H9 (cell line): ENCODE measurements at regions not wholly inside any gene's neighbourhood (a gene's known extent, or its start where the extent isn't known, plus 50 kb on each side); places are given as distances from the start of the nearest gene placed in this dataset.

Experiments used
- DNase-seq: peaks from one replicate; pipeline ENCODE4 v3.0.0-alpha.2; 2017
- H2AFZ ChIP-seq: one replicate; pipeline ENCODE4 v1.6.1; 2013; ENCODE audit warnings: mild to moderate bottlenecking, low read length, control low read depth, moderate library complexity
- H2AK5ac ChIP-seq: 2 replicates; pipeline ENCODE4 v1.6.1; 2013; ENCODE audit warnings: low read length, control low read depth, mixed read lengths; ENCODE audit not compliant: insufficient read length
- H2BK120ac ChIP-seq: one replicate; pipeline ENCODE4 v1.6.1; 2013; ENCODE audit warnings: low read depth, mild to moderate bottlenecking, low read length, control low read depth, inconsistent platforms; ENCODE audit not compliant: poor library complexity, severe bottlenecking
- H2BK12ac ChIP-seq: 2 replicates; pipeline ENCODE4 v1.6.1; 2013; ENCODE audit warnings: low read length, control low read depth, mixed read lengths, low read depth; ENCODE audit not compliant: insufficient read length
- H2BK15ac ChIP-seq: 2 replicates; pipeline ENCODE4 v1.6.1; 2013; ENCODE audit warnings: low read depth, low read length, control low read depth
- H2BK20ac ChIP-seq: one replicate; pipeline ENCODE4 v1.6.1; 2013; ENCODE audit warnings: low read depth, mild to moderate bottlenecking, low read length, control low read depth, inconsistent platforms; ENCODE audit not compliant: poor library complexity, severe bottlenecking
- H2BK5ac ChIP-seq: 2 replicates; pipeline ENCODE4 v1.6.1; 2013; ENCODE audit warnings: low read length, control low read depth, mixed read lengths; ENCODE audit not compliant: insufficient read length
- H3K14ac ChIP-seq: 2 replicates; pipeline ENCODE4 v1.6.1; 2013; ENCODE audit warnings: low read length, control low read depth; ENCODE audit not compliant: insufficient read depth
- H3K18ac ChIP-seq: 2 replicates; pipeline ENCODE4 v1.6.1; 2013; ENCODE audit warnings: low read depth, mild to moderate bottlenecking, mixed read lengths, low read length, control low read depth; ENCODE audit not compliant: insufficient read length
- H3K23ac ChIP-seq: 2 replicates; pipeline ENCODE4 v1.6.1; 2013; ENCODE audit warnings: low read length, control low read depth, mixed read lengths, low read depth; ENCODE audit not compliant: insufficient read length
- H3K23me2 ChIP-seq: 2 replicates; pipeline ENCODE4 v1.6.1; 2013; ENCODE audit warnings: low read depth, mild to moderate bottlenecking, mixed read lengths, low read length, control low read depth; ENCODE audit not compliant: insufficient read length, poor library complexity, severe bottlenecking
- H3K27ac ChIP-seq: 2 replicates; pipeline ENCODE4 v1.5.1; 2013; ENCODE audit warnings: low read length, control low read depth, mixed read lengths, low read depth; ENCODE audit not compliant: insufficient read length
- H3K27me3 ChIP-seq: 2 replicates; pipeline ENCODE4 v1.6.1; 2013; ENCODE audit warnings: low read length, control low read depth, inconsistent platforms; ENCODE audit not compliant: insufficient read depth
- H3K4ac ChIP-seq: 2 replicates; pipeline ENCODE4 v1.6.1; 2013; ENCODE audit warnings: low read depth, mild to moderate bottlenecking, control low read depth, inconsistent platforms, low read length, moderate library complexity
- H3K4me1 ChIP-seq: 2 replicates; pipeline ENCODE4 v1.6.1; 2013; ENCODE audit warnings: low read length, control low read depth, inconsistent platforms; ENCODE audit not compliant: insufficient read depth
- H3K4me2 ChIP-seq: 2 replicates; pipeline ENCODE4 v1.6.1; 2013; ENCODE audit warnings: low read length, control low read depth, mixed read lengths; ENCODE audit not compliant: insufficient read length, insufficient read depth
- H3K56ac ChIP-seq: 2 replicates; pipeline ENCODE4 v1.6.1; 2013; ENCODE audit warnings: low read depth, mild to moderate bottlenecking, mixed read lengths, low read length, control low read depth; ENCODE audit not compliant: insufficient read length
- H3K79me1 ChIP-seq: 2 replicates; pipeline ENCODE4 v1.6.1; 2013; ENCODE audit warnings: low read depth, mild to moderate bottlenecking, moderate library complexity, low read length, control low read depth, inconsistent platforms; ENCODE audit not compliant: insufficient read depth, poor library complexity, severe bottlenecking
- H3K79me2 ChIP-seq: 2 replicates; pipeline ENCODE4 v1.6.1; 2013; ENCODE audit warnings: low read length, control low read depth, inconsistent platforms; ENCODE audit not compliant: insufficient read depth
- H3K9ac ChIP-seq: 2 replicates; pipeline ENCODE4 v1.6.1; 2013; ENCODE audit warnings: low read length, control low read depth, mixed read lengths; ENCODE audit not compliant: insufficient read length; ENCODE audit errors: extremely low read depth
- H3K9me3 ChIP-seq: one replicate; pipeline ENCODE4 v1.6.1; 2013; ENCODE audit warnings: low read depth, low read length, inconsistent platforms; ENCODE audit not compliant: control insufficient read depth
- H3T11ph ChIP-seq: one replicate; pipeline ENCODE4 v1.6.1; 2013; ENCODE audit warnings: mild to moderate bottlenecking, low read length, control low read depth, inconsistent platforms
- H4K20me1 ChIP-seq: one replicate; pipeline ENCODE4 v1.6.1; 2013; ENCODE audit not compliant: control insufficient read depth, insufficient read length, insufficient read depth
- H4K5ac ChIP-seq: 2 replicates; pipeline ENCODE4 v1.6.1; 2013; ENCODE audit warnings: low read depth, mild to moderate bottlenecking, mixed read lengths, low read length, control low read depth; ENCODE audit not compliant: insufficient read length
- H4K8ac ChIP-seq: replicated peaks from 2 replicates; pipeline ENCODE4 v1.6.1; 2013; ENCODE audit warnings: low read length, control low read depth, mixed read lengths, low read depth; ENCODE audit not compliant: insufficient read length
- H4K91ac ChIP-seq: 2 replicates; pipeline ENCODE4 v1.6.1; 2013; ENCODE audit warnings: low read depth, mild to moderate bottlenecking, moderate library complexity, mixed read lengths, low read length, control low read depth; ENCODE audit not compliant: insufficient read length
- H3K27ac Mint-ChIP-seq, 3 experiments: 2 replicates in 2 of 3; 3 replicates in 1 of 3; pipeline ENCODE4 v1.8.0; 2020 to 2021; ENCODE audit warnings: mixed read lengths in 3 of 3, mild to moderate bottlenecking in 1 of 3, moderate library complexity in 1 of 3
- H3K27me3 Mint-ChIP-seq: 2 replicates; pipeline ENCODE4 v1.8.0; 2021; ENCODE audit warnings: low read depth, mild to moderate bottlenecking, moderate library complexity, mixed read lengths
- H3K36me3 Mint-ChIP-seq, 3 experiments: 2 replicates in 2 of 3; 3 replicates in 1 of 3; pipeline ENCODE4 v1.8.0; 2020 to 2021; ENCODE audit warnings: low read depth in 3 of 3, mixed read lengths in 3 of 3; ENCODE audit not compliant: insufficient read depth in 1 of 3
- H3K4me1 Mint-ChIP-seq, 2 experiments: 2 replicates each; pipeline ENCODE4 v1.8.0; 2020; ENCODE audit warnings: mixed read lengths in 2 of 2
- H3K4me3 Mint-ChIP-seq, 2 experiments: 2 replicates in 1 of 2; 3 replicates in 1 of 2; pipeline ENCODE4 v1.8.0; 2020 to 2021; ENCODE audit warnings: mild to moderate bottlenecking in 2 of 2, mixed read lengths in 2 of 2, moderate library complexity in 1 of 2
- H3K9me3 Mint-ChIP-seq, 2 experiments: 2 replicates in 1 of 2; 3 replicates in 1 of 2; pipeline ENCODE4 v1.8.0; 2020; ENCODE audit warnings: mild to moderate bottlenecking in 2 of 2, mixed read lengths in 2 of 2, moderate library complexity in 1 of 2
- CTCF ChIP-seq: fragments of 200-600 bp; sonication (generic); conservative IDR thresholded peaks from 3 replicates; pipeline ENCODE4 v1.8.0; 2021; ENCODE audit warnings: antibody characterized with exemption, mild to moderate bottlenecking
- WGBS: extraction: QIAGEN DNeasy Blood & Tissue Kit; methylation state at CpG from one replicate; pipeline ENCODE4 v1.1.7; 2013; ENCODE audit warnings: missing lambda C conversion rate, low lambda C conversion rate, mixed read lengths; ENCODE audit not compliant: insufficient read length; ENCODE audit errors: extremely low coverage; 5-methylcytosine and 5-hydroxymethylcytosine counted together

DNA sequence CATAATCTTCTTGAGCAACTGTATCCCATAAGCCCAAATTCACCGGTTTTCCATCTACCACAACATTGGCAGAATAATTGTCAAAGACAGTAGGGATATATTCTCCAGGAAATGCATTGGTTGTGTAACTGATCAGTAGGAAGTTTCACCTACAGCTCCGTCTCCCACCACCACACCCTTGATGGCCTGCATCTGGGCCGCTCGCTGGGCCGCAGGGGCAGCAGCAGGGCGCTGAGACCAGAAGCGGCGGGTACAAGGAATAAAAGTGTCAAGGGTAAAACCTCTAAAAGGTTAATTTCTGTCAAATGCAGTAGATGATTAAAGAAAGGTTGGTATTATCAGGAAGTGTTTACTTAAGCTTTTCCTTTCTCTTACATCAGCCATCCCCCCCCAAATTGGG, 167.6 kb upstream of the DKK2 start:
- Mint-ChIP-seq H3K27me3 (no peaks in the 10 kb centered on the region), H3K36me3 (no peaks in the 10 kb centered on the region), H3K9me3 (no peaks in the 10 kb centered on the region), H3K4me1 (0 out of 4 replicates have a peak, but pooled peaks cover 0 to 3% of the 10 kb centered on the region in 2 experiments), H3K4me3 (no peak overlapping the region), H3K27ac (no peak overlapping the region)
- no peaks in the 10 kb centered on the region; the same call in 1 of the 2 replicates for H3K4me1 ChIP-seq
- no peaks in the 10 kb centered on the region for H3K9me3 ChIP-seq
- H3K27me3 ChIP-seq: no peaks in the 10 kb centered on the region
- no peak overlapping the region for H3K27ac ChIP-seq
- TF ChIP-seq CTCF: no peak
- no peaks in the 10 kb centered on the region for H3K79me1 ChIP-seq
- no peak overlapping the region for H3T11ph ChIP-seq
- no peak for DNase-seq
- no peak overlapping the region for H2BK120ac ChIP-seq
- no peak overlapping the region for H3K4ac ChIP-seq
- H2BK5ac ChIP-seq: no peak overlapping the region
- H3K14ac ChIP-seq: no peak overlapping the region
- H3K9ac ChIP-seq: no peak overlapping the region
- no peak overlapping the region for H3K23ac ChIP-seq
- no peak overlapping the region for H2BK12ac ChIP-seq
- no peaks in the 10 kb centered on the region for H4K20me1 ChIP-seq
- no peak overlapping the region for H4K8ac ChIP-seq
- no peak overlapping the region for H3K18ac ChIP-seq
- H4K5ac ChIP-seq: no peak overlapping the region
- H2AK5ac ChIP-seq: no peak overlapping the region
- H2BK15ac ChIP-seq: no peak overlapping the region
- no peaks in the 10 kb centered on the region for H3K79me2 ChIP-seq
- no CpG with 5 or more reads among the region's 8 CpGs for WGBS
- H4K91ac ChIP-seq: no peak overlapping the region
- no peaks in the 10 kb centered on the region for H3K23me2 ChIP-seq
- H2AFZ ChIP-seq: no peak overlapping the region
- no peak overlapping the region for H3K4me2 ChIP-seq
- no peak overlapping the region for H3K56ac ChIP-seq
- no peak overlapping the region for H2BK20ac ChIP-seq
